Heart right ventricle (tissue), 16 donors: ENCODE measurements at regions not wholly inside any gene's neighbourhood (a gene's known extent, or its start where the extent isn't known, plus 50 kb on each side); places are given as distances from the start of the nearest gene placed in this dataset.

Source experiments
- ATAC-seq, 8 donors: fragments of 200-7000 bp; cut with Tn5 transposase; one replicate each; pipeline ENCODE4 v1.9.1; 2020; ENCODE audit warnings: mild to moderate bottlenecking in 8 of 8, moderate library complexity in 8 of 8, moderate number of reproducible peaks in 1 of 8
- DNase-seq, 2 donors: peaks; one replicate each; pipeline ENCODE4 v3.0.0-alpha.2; 2020
- H3K27ac ChIP-seq, 10 donors: fragments of 200-600 bp; sonication (generic) in 2 of 10; one replicate each; pipeline versions ENCODE4 v1.5.0 to v1.8.0; 2020 to 2022; ENCODE audit warnings: mild to moderate bottlenecking in 3 of 10
- H3K27me3 ChIP-seq, 7 donors: fragments of 200-600 bp; one replicate each; pipeline ENCODE4 v1.8.0; 2021 to 2022; ENCODE audit warnings: mild to moderate bottlenecking in 2 of 7
- H3K36me3 ChIP-seq, 9 donors: fragments of 200-600 bp; sonication (generic) in 1 of 9; one replicate each; pipeline versions ENCODE4 v1.5.0 to v1.8.0; 2020 to 2022; ENCODE audit warnings: mild to moderate bottlenecking in 2 of 9
- H3K4me1 ChIP-seq, 9 donors: fragments of 200-600 bp; sonication (generic) in 1 of 9; one replicate each; pipeline versions ENCODE4 v1.5.0 to v1.8.0; 2020 to 2022; ENCODE audit warnings: mild to moderate bottlenecking in 4 of 9
- H3K4me3 ChIP-seq, 10 donors: fragments of 200-600 bp; sonication (generic) in 2 of 10; one replicate each; pipeline versions ENCODE4 v1.5.0 to v1.8.0; 2020 to 2022; ENCODE audit warnings: mild to moderate bottlenecking in 7 of 10, moderate library complexity in 2 of 10
- H3K9me3 ChIP-seq, 11 donors: fragments of 200-600 bp in 10 of 11; sonication (generic) in 2 of 11; one replicate each; pipeline versions ENCODE4 v1.5.0 to v1.8.0; 2013 to 2022; ENCODE audit warnings: mild to moderate bottlenecking in 2 of 11, control low read depth in 1 of 11, moderate library complexity in 1 of 11
- CTCF ChIP-seq, 9 donors: fragments of 200-600 bp; sonication (generic) in 2 of 9; IDR thresholded peaks; one replicate each; pipeline versions ENCODE4 v1.5.0 to v1.8.0; 2021 to 2022; ENCODE audit warnings: antibody characterized with exemption in 9 of 9, mild to moderate bottlenecking in 5 of 9, moderate library complexity in 1 of 9
- WGBS, 2 donors: extraction: QIAGEN DNeasy Blood & Tissue Kit; methylation state at CpG; one replicate each; pipeline ENCODE4 v1.1.7; 2013; ENCODE audit warnings: inconsistent platforms in 1 of 2; 5-methylcytosine and 5-hydroxymethylcytosine counted together
- intact Hi-C, 10 donors: fragments of 100-400 bp; cut with DNase I; formaldehyde crosslinking; loops; one replicate each; pipeline versions ENCODE4 v1.11.1 to v1.14.2; 2022
- donor health status: Arrhythmogenic right ventricular cardiomyopathy.
- donor health status: ischemic (EF 13 %, LVEDD 7.1; RV severe dilation, severe dysfunction).
- donor health status: healthy with polysubstance abuse.
- donor health status: DM: no; HTN: yes; CAD: no.
- donor health status: DM: no; HTN: no; CAD: no.
- donor health status: ischemic (EF 25% LVEDD 6.9; RV normal size, moderate dysfunction).
- donor health status: ischemic (EF 25% LVEDD 5.7; RV mildly dilated, moderate dysfunction).
- donor health status: healthy.
- donor health status: DM: yes; HTN: yes; CAD: no.
- donor health status: Ischemic cardiomyopathy.
- donor health status: ischemic (EF 35%, LVEDD 5.7; RV mildly dilated, moderate dysfunction).
- donor health status: nonischemic (EF 11% LVEDD 7.7; RV severe dilation, severe dysfunction).
- donor health status: DM: yes; HTN: yes; CAD: no.
- donor health status: PGD.
- donor health status: ischemic (EF 29% LVEDD 5.4; RV normal size, mild dysfunction).
- donor health status: nonischemic (EF 23%, LVEDD 6.1; RV moderate dilation, normal function).

GRCh38 chr3:132180337-132180791 is 136.8 kb upstream of the ACP3 start:
- intact Hi-C loops, result loop anchor here in 5 of 10 donors (2.0 to 10.0 kb wide), 4 partner anchors 142 to 1136 kb away; partner anchors contain the start of gene CPNE4 (in 4 of the 5)
- Histone ChIP-seq H3K9me3 (no peaks in the 10 kb centered on the region), H3K4me1 (no peaks in the 10 kb centered on the region), H3K27me3 (peaks cover 0 to 4% (median 0%) of the 10 kb centered on the region in 7 donors), H3K27ac (no peak overlapping the region), H3K36me3 (no peaks in the 10 kb centered on the region), H3K4me3 (no peak overlapping the region)
- peak in 3 of 8 donors; percentile 20 to 30 (median 24) for ATAC-seq
- no peak for DNase-seq
- peak in 7 of 9 donors; percentile 41 to 62 (median 49) for TF ChIP-seq CTCF (IDR thresholded peaks at IDR 0.05)
- 14% methylated on average over 3 of the region's 3 CpGs for WGBS, 2 donors

DNA sequence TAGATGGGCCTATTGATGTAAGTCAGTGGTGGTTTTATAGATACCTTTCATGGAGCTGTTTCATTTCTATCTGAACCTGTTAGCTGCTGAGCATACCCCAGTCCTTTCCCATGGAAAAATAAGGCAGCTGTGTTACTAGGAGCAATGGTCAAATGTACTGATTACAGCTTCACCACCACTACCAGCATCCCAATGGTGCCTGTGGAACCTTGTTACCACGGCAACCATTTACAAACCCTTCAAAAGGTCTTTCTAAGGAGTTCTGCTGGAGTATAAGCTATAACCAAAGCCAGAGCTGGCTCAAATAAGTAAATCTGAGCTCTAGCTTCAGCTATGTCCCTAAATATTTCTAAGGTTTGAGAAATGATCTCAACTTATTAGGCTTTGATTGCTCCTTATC is 133.4 kb upstream of the ACP3 start:
- DNase-seq (no peak), ATAC-seq (no peak)
- no peak for TF ChIP-seq CTCF (IDR thresholded peaks at IDR 0.05)
- Histone ChIP-seq H3K27me3 (peaks cover 0 to 19% (median 6%) of the 10 kb centered on the region in 7 donors), H3K4me1 (no peaks in the 10 kb centered on the region), H3K4me3 (no peak overlapping the region), H3K27ac (no peak overlapping the region), H3K9me3 (no peaks in the 10 kb centered on the region), H3K36me3 (no peaks in the 10 kb centered on the region)
- intact Hi-C loops, result loop anchor here in 5 of 10 donors (5.0 to 10.0 kb wide), 3 partner anchors 147 to 1139 kb away; partner anchors contain the start of gene CPNE4 (in 4 of the 5)
- 53 to 68% methylated on average over 1 of the region's 1 CpG for WGBS, 2 donors

DNA sequence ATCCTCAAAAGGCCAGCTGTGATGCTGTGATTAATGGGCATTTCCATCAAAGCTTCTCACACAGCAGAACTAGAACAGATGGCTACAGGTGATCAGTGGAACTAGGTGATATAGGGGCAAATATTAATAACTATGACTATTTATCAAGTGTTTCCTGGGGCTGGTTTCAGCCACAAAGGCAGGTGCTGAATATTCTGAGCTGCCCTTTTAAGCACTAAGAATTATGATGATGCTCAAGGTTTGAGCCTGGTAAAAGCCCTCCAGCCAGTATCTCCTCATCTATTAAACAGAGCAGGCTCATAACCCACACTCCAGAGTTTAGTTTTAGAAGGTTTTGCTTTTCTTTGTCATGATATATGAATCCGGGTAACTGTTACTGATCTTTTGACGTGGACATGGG is 129.5 kb upstream of the ACP3 start:
- 79 to 84% methylated on average over 2 of the region's 2 CpGs for WGBS, 2 donors

GRCh38 chr3:132189601-132190000 is 127.6 kb upstream of the ACP3 start:
- TF ChIP-seq CTCF (IDR thresholded peaks at IDR 0.05), result no peak
- intact Hi-C loops, result loop anchor here in 2 of 10 donors (10.0 kb wide), 2 partner anchors 155 to 1145 kb away; partner anchors contain the start of gene CPNE4 (in 1 of the 2)
- peaks cover 0 to 25% (median 7%) of the 10 kb centered on the region in 7 donors for H3K27me3 ChIP-seq
- 35 to 43% methylated on average over 3 of the region's 3 CpGs for WGBS, 2 donors
- H3K4me3 ChIP-seq, result no peak overlapping the region
- no peaks in the 10 kb centered on the region for H3K4me1 ChIP-seq
- no peaks in the 10 kb centered on the region for H3K9me3 ChIP-seq
- ATAC-seq, result no peak
- no peaks in the 10 kb centered on the region for H3K36me3 ChIP-seq
- no peak for DNase-seq
- no peak overlapping the region for H3K27ac ChIP-seq

More for the DNA sequence above, 129.5 kb upstream of the ACP3 start:
- Histone ChIP-seq H3K4me1 (no peaks in the 10 kb centered on the region), H3K27me3 (peaks cover 0 to 29% (median 7%) of the 10 kb centered on the region in 7 donors), H3K4me3 (no peak overlapping the region), H3K36me3 (no peaks in the 10 kb centered on the region), H3K9me3 (no peaks in the 10 kb centered on the region), H3K27ac (no peak overlapping the region)
- no peak for ATAC-seq
- TF ChIP-seq CTCF (IDR thresholded peaks at IDR 0.05), result no peak
- DNase-seq, result no peak
- intact Hi-C loops, result loop anchor here in 2 of 10 donors (10.0 kb wide), 2 partner anchors 153 to 1143 kb away; partner anchors contain the start of gene CPNE4 (in 1 of the 2)
